ENCODE measurements at regions not wholly inside any gene's neighbourhood (a gene's known extent, or its start where the extent isn't known, plus 50 kb on each side); places are given as distances from the start of the nearest gene placed in this dataset.

- ChIA-PET CTCF (ENCODE audit: partially characterized antibody) (no interaction called here), POLR2A (ENCODE audit: partially characterized antibody) (no interaction called here)
- intact Hi-C loops (cut with micrococcal nuclease): no loop called here
- Mint-ChIP-seq H3K4me1 (no peaks in the 10 kb centered on the region), H3K27ac (no peak overlapping the region), H3K9me3 (peaks cover 0 to 3% (median 0%) of the 10 kb centered on the region in 8 donors), H3K4me3 (no peak overlapping the region), H3K27me3 (peaks cover under 1 to 2% of the 10 kb centered on the region in 2 donors), H3K36me3 (no peaks in the 10 kb centered on the region)
- no peak for DNase-seq
- Histone ChIP-seq H3K36me3 (ENCODE audit: insufficient read depth, low read length) (no peaks in the 10 kb centered on the region), H3K27me3 (ENCODE audit: insufficient read depth, low read length) (no peaks in the 10 kb centered on the region), H3K4me1 (ENCODE audit: insufficient read depth, low read length) (no peaks in the 10 kb centered on the region), H3K27ac (ENCODE audit: low read depth, low read length) (no peak overlapping the region), H3K9me3 (ENCODE audit: control insufficient read depth in 1 of 2, low read length in 2 of 2) (no peaks in the 10 kb centered on the region), H3K4me3 (ENCODE audit: low read length in 2 of 2) (no peak overlapping the region)
Observed at GRCh38 chr2:222033541-222033940, 265.3 kb downstream of the PAX3 start.

GRCh38 chr2:222025881-222026271, 272.9 kb downstream of the PAX3 start:
- Mint-ChIP-seq H3K4me3 (no peak overlapping the region), H3K27me3 (peaks cover 0 to 4% of the 10 kb centered on the region in 2 donors), H3K27ac (no peak overlapping the region), H3K9me3 (peaks cover 0 to 3% (median 0%) of the 10 kb centered on the region in 8 donors), H3K4me1 (peaks cover 0 to 4% (median 3%) of the 10 kb centered on the region in 4 donors), H3K36me3 (no peaks in the 10 kb centered on the region)
- no peaks in the 10 kb centered on the region for H3K9me3 ChIP-seq (ENCODE audit: control insufficient read depth in 1 of 2, low read length in 2 of 2)
- ChIA-PET CTCF (ENCODE audit: partially characterized antibody) (interaction anchor here (1.0 to 2.4 kb wide), 4 partner anchors 8 to 32 kb away, joined by 3 to 8 read pairs (median 5); no protein-coding TSS in a partner anchor), POLR2A (ENCODE audit: partially characterized antibody) (no interaction called here)
- H3K27ac ChIP-seq (ENCODE audit: low read depth, low read length): no peak overlapping the region
- H3K4me3 ChIP-seq (ENCODE audit: low read length in 2 of 2): no peak overlapping the region
- no peaks in the 10 kb centered on the region for H3K36me3 ChIP-seq (ENCODE audit: insufficient read depth, low read length)
- intact Hi-C loops (cut with micrococcal nuclease): no loop called here
- H3K27me3 ChIP-seq (ENCODE audit: insufficient read depth, low read length): no peaks in the 10 kb centered on the region
- H3K4me1 ChIP-seq (ENCODE audit: insufficient read depth, low read length): no peaks in the 10 kb centered on the region
- DNase-seq: no peak

- Histone ChIP-seq H3K4me3 (ENCODE audit: low read length in 2 of 2) (no peak overlapping the region), H3K27ac (ENCODE audit: low read depth, low read length) (no peak overlapping the region), H3K36me3 (ENCODE audit: insufficient read depth, low read length) (no peaks in the 10 kb centered on the region), H3K4me1 (ENCODE audit: insufficient read depth, low read length) (no peaks in the 10 kb centered on the region), H3K9me3 (ENCODE audit: control insufficient read depth in 1 of 2, low read length in 2 of 2) (no peaks in the 10 kb centered on the region), H3K27me3 (ENCODE audit: insufficient read depth, low read length) (no peaks in the 10 kb centered on the region)
- CTCF ChIA-PET (ENCODE audit: partially characterized antibody): interaction anchor here (0.6 to 2.4 kb wide), 6 partner anchors 9 to 32 kb away, joined by 3 to 8 read pairs (median 4); no protein-coding TSS in a partner anchor
- Mint-ChIP-seq H3K4me1 (peaks cover 0 to 4% (median 3%) of the 10 kb centered on the region in 4 donors), H3K27me3 (peaks cover 0 to 4% of the 10 kb centered on the region in 2 donors), H3K27ac (no peak overlapping the region), H3K36me3 (no peaks in the 10 kb centered on the region), H3K4me3 (peak overlapping the region in 5 of 8 donors; percentile 12 to 73 (median 55)), H3K9me3 (peaks cover 0 to 3% (median 0%) of the 10 kb centered on the region in 8 donors)
- DNase-seq: no peak
- intact Hi-C loops (cut with micrococcal nuclease): no loop called here
- POLR2A ChIA-PET (ENCODE audit: partially characterized antibody): no interaction called here
Observed at GRCh38 chr2:222024932-222025880, 273.6 kb downstream of the PAX3 start.

GRCh38 chr2:222017252-222017850, 281.4 kb downstream of the PAX3 start:
- no peaks in the 10 kb centered on the region for H3K36me3 Mint-ChIP-seq

GRCh38 chr2:222013889-222014288, 284.9 kb downstream of the PAX3 start:
- no peaks in the 10 kb centered on the region for H3K36me3 ChIP-seq (ENCODE audit: insufficient read depth, low read length)
- DNase-seq: no peak
- H3K27ac ChIP-seq (ENCODE audit: low read depth, low read length): no peak overlapping the region
- ChIA-PET CTCF (ENCODE audit: partially characterized antibody) (interaction anchor here (0.8 kb wide), 1 partner anchor 11 kb away, joined by 3 read pairs; no protein-coding TSS in a partner anchor), POLR2A (ENCODE audit: partially characterized antibody) (no interaction called here)
- H3K4me3 Mint-ChIP-seq: no peak overlapping the region
- H3K27me3 Mint-ChIP-seq: peaks cover 3 to 14% of the 10 kb centered on the region in 2 donors
- H3K36me3 Mint-ChIP-seq: no peaks in the 10 kb centered on the region
- H3K4me1 Mint-ChIP-seq: no peaks in the 10 kb centered on the region
- H3K9me3 ChIP-seq (ENCODE audit: control insufficient read depth in 1 of 2, low read length in 2 of 2): no peaks in the 10 kb centered on the region
- no peaks in the 10 kb centered on the region for H3K4me1 ChIP-seq (ENCODE audit: insufficient read depth, low read length)
- no peak overlapping the region for H3K4me3 ChIP-seq (ENCODE audit: low read length in 2 of 2)
- H3K27me3 ChIP-seq (ENCODE audit: insufficient read depth, low read length): no peaks in the 10 kb centered on the region
- H3K27ac Mint-ChIP-seq: no peak overlapping the region
- intact Hi-C loops (cut with micrococcal nuclease): no loop called here
- H3K9me3 Mint-ChIP-seq: peaks cover 0 to 3% (median 0%) of the 10 kb centered on the region in 8 donors

More at GRCh38 chr2:222017252-222017850, 281.4 kb downstream of the PAX3 start:
- H3K9me3 Mint-ChIP-seq: peaks cover 0 to 2% (median 0%) of the 10 kb centered on the region in 8 donors
- H3K27ac ChIP-seq (ENCODE audit: low read depth, low read length): no peak overlapping the region
- no peaks in the 10 kb centered on the region for H3K9me3 ChIP-seq (ENCODE audit: control insufficient read depth in 1 of 2, low read length in 2 of 2)
- POLR2A ChIA-PET (ENCODE audit: partially characterized antibody): no interaction called here
- CTCF ChIA-PET (ENCODE audit: partially characterized antibody): no interaction called here
- intact Hi-C loops (cut with micrococcal nuclease): no loop called here
- no peaks in the 10 kb centered on the region for H3K27me3 ChIP-seq (ENCODE audit: insufficient read depth, low read length)
- no peak overlapping the region for H3K4me3 ChIP-seq (ENCODE audit: low read length in 2 of 2)
- H3K4me3 Mint-ChIP-seq: no peak overlapping the region
- H3K27ac Mint-ChIP-seq: no peak overlapping the region
- H3K27me3 Mint-ChIP-seq: peaks cover 0 to 15% of the 10 kb centered on the region in 2 donors
- DNase-seq: no peak
- no peaks in the 10 kb centered on the region for H3K4me1 ChIP-seq (ENCODE audit: insufficient read depth, low read length)
- H3K36me3 ChIP-seq (ENCODE audit: insufficient read depth, low read length): no peaks in the 10 kb centered on the region
- H3K4me1 Mint-ChIP-seq: no peaks in the 10 kb centered on the region

GRCh38 chr2:222000326-222000725, 298.5 kb downstream of the PAX3 start:
- H3K27me3 Mint-ChIP-seq: peaks cover 0 to 8% of the 10 kb centered on the region in 2 donors
- H3K36me3 Mint-ChIP-seq: no peaks in the 10 kb centered on the region
- no peaks in the 10 kb centered on the region for H3K36me3 ChIP-seq (ENCODE audit: insufficient read depth, low read length)
- H3K4me3 Mint-ChIP-seq: no peak overlapping the region
- no peaks in the 10 kb centered on the region for H3K9me3 ChIP-seq (ENCODE audit: control insufficient read depth in 1 of 2, low read length in 2 of 2)
- ChIA-PET POLR2A (ENCODE audit: partially characterized antibody) (no interaction called here), CTCF (ENCODE audit: partially characterized antibody) (no interaction called here)
- H3K27me3 ChIP-seq (ENCODE audit: insufficient read depth, low read length): no peaks in the 10 kb centered on the region
- DNase-seq: no peak
- H3K9me3 Mint-ChIP-seq: peaks cover 0 to 5% (median under 1%) of the 10 kb centered on the region in 8 donors
- intact Hi-C loops (cut with micrococcal nuclease): no loop called here
- no peak overlapping the region for H3K4me3 ChIP-seq (ENCODE audit: low read length in 2 of 2)
- H3K4me1 ChIP-seq (ENCODE audit: insufficient read depth, low read length): no peaks in the 10 kb centered on the region
- no peak overlapping the region for H3K27ac ChIP-seq (ENCODE audit: low read depth, low read length)
- no peaks in the 10 kb centered on the region for H3K4me1 Mint-ChIP-seq
- H3K27ac Mint-ChIP-seq: no peak overlapping the region

GRCh38 chr2:221999717-222000116, 299.1 kb downstream of the PAX3 start:
- Mint-ChIP-seq H3K36me3 (no peaks in the 10 kb centered on the region), H3K4me3 (no peak overlapping the region), H3K9me3 (peaks cover 0 to 5% (median under 1%) of the 10 kb centered on the region in 8 donors), H3K4me1 (no peaks in the 10 kb centered on the region), H3K27ac (no peak overlapping the region), H3K27me3 (peaks cover 0 to 8% of the 10 kb centered on the region in 2 donors)
- Histone ChIP-seq H3K9me3 (ENCODE audit: control insufficient read depth in 1 of 2, low read length in 2 of 2) (no peaks in the 10 kb centered on the region), H3K27me3 (ENCODE audit: insufficient read depth, low read length) (no peaks in the 10 kb centered on the region), H3K4me1 (ENCODE audit: insufficient read depth, low read length) (no peaks in the 10 kb centered on the region), H3K27ac (ENCODE audit: low read depth, low read length) (no peak overlapping the region), H3K36me3 (ENCODE audit: insufficient read depth, low read length) (no peaks in the 10 kb centered on the region), H3K4me3 (ENCODE audit: low read length in 2 of 2) (no peak overlapping the region)
- DNase-seq: no peak
- ChIA-PET CTCF (ENCODE audit: partially characterized antibody) (no interaction called here), POLR2A (ENCODE audit: partially characterized antibody) (no interaction called here)
- intact Hi-C loops (cut with micrococcal nuclease): no loop called here

All from CD4-positive, alpha-beta memory T cell (primary cell).